Activated CD8-positive, alpha-beta memory T cell treated with anti-CD3 and anti-CD28 coated beads for 4 hours (primary cell): ENCODE measurements at regions not wholly inside any gene's neighbourhood (a gene's known extent, or its start where the extent isn't known, plus 50 kb on each side); places are given as distances from the start of the nearest gene placed in this dataset.

Experiments used
- DNase-seq, 2 donors: peaks; one replicate each; pipeline ENCODE4 v3.0.0-alpha.2; 2020; ENCODE audit warnings: low read depth in 2 of 2

DNA sequence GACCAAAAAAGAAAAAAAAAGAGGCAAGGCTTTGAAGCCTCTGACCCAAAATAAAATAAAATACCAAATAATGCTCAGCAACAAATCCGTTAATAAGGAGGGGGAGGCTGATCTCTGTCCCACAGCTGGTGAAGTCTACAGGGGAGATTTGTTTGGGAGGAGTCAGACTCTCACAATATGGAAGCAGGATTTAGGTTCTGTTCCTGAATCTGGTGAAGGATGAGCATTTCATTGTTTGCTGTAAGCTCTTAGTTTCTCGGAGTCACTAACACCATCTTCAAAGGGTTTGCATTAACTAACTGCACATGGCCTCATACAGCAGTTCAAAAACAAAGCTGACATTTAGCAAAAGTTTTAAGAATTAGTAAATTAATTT lies 339.4 kb upstream of the TNP1 start:
- no peak for DNase-seq

DNA sequence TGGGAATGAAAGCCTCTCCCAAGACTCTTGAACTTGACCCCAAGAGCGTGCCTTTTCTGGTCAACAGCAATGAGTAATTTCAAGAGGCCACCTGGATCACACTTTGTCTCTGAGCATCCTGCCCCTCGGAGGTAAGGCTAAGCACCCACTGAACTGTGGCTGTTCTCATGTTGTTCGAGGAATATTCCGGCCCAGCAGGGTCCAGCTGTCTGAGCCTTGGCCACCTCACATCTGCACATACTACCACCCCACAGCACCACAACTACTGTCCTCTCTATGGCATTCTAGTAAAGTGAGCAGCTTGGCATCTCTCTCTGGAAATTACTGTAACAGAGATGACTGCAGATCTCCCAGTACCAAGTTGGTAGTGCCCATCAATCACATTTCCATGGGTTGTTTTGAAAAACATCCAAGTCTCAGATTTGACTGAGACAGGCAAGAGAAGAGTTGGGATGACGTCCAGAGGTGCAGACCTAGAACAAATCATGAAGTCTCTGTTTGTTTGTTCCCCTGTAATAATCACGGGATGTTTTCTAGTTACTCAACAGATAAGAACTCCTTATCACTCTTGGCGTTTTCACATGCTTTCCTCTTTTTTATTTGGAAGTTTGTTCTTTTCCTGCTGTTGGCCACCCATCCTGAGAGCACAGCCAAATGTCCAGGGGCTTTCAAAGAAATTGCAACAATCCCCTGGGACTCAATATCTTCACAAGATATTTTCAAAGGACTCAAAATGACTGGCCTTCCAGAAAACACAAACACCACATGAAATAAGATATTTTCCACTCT lies 336.0 kb upstream of the TNP1 start:
- DNase-seq, result no peak

DNA sequence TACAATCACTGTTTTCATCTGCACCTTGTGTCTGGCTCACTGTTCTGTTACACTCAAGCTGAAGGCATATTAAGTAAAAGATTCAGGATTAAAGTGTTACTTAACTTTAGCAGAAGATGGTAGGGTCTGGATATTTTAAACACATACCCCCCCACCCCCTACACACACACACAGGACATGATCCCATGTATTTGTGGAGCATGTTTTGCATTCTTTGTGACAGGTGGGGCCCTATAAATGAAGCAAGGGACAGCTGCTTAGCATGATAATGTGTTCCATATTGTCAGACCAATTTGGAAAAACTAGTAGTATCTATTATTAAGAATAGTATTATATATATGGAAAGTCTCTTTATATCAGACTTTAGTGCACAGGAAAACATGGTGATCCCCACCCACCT lies 335.2 kb upstream of the TNP1 start:
- no peak for DNase-seq

DNA sequence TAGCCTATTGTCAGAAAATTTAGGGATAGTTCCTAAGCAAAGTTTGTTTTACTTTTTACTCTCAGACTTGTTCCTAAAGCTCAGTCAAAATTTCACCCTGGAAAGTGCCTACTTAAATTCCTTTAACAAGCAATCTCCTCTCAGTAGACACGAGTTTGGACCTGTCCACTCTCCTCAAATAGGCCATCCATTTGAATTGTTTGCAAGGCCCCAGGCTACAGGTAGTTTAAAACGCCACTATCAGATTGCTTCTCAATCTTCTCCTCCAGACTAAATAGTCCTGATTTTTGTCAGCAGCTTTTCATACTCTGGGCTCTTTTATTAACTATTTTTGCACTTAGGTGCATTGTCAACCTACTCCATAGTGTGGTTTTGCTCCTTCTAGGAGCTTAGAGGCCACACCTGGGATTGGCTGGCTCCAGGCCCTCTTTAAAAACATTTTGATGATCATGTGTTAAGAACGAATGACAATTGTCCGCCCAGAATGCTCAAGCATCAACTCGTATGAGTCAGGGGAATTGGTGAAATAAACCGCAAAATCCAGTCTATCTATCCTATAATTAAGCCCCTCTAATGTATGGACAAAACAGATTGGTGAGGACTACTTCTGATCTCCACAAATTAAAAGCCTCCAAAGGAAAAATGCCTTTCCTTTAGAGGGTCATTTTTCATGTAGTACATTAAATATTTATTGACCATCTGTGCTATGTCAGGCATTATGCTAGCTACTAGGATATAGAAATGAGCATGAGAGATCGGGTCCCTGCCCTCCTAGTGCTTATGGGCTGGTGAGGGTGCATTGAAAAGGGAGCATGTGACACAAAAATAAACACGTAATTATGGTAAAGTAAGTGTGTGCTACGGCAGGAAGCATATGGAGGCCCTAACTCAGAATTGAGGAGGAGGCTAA lies 333.8 kb upstream of the TNP1 start:
- no peak for DNase-seq

DNA sequence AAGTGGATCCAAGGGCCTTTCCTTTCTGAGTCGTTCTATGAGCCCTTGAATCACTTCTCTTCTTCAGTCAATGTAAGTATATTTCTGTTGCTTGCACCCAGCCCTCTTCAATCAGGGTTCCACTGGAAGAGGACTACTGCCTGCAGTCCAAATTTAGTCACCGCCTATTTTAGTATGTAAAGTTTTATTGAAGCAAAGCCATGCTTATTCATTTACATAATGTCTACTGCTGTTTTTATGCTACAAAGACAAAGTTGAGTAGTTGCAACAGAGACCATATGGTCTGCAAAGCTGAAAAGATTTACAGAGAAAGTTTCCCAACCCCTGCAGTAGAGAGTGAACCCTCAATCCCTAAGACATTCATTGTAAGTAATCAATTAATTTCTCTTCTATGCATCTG lies 332.5 kb upstream of the TNP1 start:
- DNase-seq, result no peak

DNA sequence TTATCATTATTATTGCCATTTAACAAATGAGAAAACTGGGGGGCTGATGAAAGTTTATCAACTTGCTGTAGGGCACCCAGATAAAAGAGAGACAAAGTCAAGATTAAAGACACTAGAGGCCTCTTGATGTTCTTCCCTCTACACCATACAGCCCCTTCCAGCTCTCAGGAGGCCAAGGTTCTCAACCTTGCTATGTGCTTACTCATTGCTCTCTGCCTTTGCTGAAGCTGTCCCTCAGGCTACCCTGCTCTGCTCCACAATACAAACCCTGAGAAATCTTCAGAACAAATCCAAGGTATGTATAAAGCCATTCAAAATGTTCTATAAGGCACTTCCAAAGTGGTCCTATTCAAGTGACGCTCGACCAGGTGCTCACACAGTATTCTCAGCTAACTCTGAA lies 329.9 kb upstream of the TNP1 start:
- no peak for DNase-seq

DNA sequence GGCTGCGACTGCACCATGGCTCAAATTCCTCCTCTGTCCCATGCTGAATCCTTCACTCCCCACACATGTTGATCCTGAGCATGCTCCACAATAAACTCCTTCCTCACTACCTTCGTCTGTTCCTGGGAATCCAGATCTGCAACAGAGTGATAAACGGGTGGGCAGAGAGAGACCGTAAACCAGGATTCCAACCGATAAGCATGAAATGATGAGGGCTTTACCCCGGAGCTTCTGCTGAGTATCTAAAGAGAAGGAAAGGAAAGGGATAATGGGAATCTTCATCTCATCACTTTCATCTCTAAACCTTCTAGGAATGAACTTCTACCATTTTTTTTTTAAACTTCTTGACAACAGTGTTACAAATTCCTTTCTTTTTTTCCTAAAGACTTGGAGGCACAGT lies 329.3 kb upstream of the TNP1 start:
- DNase-seq, result no peak

DNA sequence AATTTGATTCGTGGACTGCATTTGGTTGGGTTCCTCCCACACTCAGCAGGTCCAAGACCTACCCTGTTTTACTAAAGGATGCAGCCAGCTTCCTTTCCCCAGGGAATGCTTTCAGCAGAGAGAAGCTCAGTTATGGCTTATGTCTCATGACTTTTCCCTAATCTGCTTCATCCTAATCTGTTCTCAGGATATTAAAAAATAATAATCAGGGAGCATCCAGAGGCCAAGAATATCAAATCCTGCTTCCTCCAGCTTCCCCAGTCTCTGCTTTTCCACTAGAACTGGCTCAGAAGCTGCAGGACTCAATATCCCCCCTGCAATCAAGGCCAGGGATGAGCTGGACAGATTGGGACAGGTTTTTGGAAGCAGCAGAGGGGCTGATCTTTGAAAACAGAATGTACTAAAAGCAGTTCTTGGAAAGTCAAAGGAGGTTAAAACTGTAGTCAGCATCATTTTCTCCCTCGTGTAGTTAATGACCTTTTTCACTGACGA lies 326.9 kb upstream of the TNP1 start:
- no peak for DNase-seq

DNA sequence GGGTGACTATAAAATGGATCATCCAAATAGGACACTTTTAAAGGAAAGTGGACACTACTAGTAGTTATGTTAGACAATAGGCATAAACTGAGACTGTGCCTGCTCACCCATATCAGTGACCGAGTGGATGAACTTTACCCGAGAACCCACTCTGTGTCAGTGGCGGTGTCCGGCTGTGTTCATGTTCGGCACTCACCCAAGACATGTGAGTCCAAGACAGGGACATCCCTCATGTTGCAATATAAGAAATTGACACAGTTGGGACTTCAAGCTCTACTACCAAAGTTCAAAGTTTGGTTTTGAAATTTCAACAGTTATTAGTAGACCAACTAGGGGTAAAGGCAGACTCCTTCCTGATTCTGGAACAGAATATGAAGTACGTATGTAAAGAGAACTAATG lies 326.3 kb upstream of the TNP1 start:
- no peak for DNase-seq

DNA sequence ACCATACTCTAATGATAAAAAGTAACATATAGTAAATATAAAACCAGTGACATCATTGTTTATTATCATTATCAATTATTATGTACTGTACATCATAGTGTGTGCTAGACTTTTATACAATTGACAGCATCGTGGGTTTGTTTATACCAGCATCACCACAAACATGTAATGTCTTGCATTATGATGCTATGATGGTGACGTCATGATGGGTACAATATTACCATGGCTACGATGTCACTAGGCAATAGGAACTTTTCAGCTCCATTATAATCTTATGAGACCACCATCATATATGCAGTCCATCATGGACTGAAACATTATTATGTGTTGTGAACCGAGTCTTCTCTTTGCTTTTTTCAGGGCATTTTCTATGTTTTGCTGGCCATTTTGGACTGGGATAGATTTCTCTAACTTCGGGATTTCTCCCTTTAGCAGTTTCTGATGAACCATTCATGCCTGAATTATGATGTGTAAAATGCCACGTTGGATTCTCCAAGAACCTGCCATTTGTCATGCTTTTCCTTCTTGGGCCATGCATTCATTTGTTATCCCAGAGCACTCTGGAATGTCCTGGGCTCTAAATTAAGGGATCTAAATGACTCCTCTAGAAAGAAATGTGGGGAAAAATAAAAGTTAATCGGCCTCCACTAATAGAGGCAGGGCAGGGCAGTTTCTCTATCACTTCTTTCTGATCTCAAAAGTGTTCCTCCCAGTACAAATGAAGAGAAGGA lies 325.6 kb upstream of the TNP1 start:
- DNase-seq, result no peak

DNA sequence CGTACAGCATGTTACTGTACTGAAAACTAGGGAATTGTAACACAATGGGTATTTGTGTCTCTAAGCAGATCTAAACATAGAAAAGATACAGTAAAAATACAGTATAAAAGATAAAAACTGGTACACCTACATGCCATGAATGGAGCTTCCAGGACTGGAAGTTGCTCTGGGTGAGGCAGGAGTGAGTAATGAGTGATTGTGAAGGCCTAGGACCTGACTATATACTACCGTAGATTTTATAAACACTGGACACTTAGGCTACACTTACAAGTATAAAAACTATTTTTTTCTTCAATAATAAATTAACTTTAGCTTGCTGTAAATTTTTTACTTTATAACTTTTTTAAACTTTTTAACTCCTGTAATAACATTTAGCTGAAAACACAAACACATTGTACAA lies 324.4 kb upstream of the TNP1 start:
- DNase-seq, result no peak

DNA sequence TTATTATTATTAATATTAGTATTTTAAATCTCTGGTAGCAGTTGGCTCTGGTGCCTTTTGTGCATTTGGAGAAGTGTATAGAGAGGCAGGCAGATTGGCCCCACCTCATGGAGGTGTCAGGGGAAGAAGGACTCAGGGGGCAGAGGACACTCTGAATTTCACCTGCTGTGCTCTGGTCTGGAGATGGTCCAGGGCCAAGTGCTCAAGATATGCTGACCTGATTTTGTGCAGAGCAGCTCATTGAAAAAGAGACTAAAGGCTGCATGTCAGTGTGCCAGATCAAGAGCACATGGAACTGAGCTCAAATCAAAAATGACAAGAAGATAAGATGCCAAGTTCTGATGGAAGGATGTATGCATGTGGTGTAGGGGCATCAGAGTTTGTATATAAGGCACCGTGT lies 323.6 kb upstream of the TNP1 start:
- no peak for DNase-seq

DNA sequence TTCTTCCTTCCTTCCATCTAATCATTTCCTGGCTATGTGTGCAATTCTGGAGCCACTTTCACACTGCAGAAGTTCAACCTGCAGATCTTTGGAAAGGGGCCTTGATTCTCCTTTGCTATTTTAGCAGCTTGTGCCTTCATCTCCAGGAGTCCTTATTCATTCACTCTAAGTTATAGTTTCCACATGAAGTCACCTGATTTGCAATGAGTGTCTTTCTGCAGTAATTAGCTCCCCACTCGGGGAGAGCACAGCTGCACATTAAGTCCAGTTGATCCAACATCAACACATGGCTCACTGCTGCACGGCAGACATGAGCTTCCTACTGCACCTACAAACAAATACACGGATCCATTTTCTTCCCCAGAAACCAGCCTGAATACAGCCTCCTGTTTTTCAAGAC lies 323.1 kb upstream of the TNP1 start:
- DNase-seq, result no peak

DNA sequence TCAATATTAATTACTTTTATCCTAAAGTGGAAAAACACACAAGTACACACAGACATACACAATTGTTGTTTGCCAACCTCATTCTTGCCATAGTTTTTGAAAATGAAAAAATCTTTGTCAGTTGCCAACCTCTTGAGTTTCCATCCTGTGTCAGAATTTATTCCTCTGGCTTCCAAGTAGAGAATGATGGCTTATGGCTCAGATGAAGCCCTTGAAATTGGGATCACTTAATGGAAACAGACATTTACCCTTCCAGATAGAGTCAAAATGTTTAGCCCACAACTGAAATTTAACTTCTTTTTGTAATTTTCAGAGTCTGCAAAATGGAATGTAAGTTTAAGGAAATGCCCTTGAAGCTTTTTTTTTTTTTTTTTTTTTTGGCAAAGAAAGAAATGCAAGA lies 321.6 kb upstream of the TNP1 start:
- no peak for DNase-seq

DNA sequence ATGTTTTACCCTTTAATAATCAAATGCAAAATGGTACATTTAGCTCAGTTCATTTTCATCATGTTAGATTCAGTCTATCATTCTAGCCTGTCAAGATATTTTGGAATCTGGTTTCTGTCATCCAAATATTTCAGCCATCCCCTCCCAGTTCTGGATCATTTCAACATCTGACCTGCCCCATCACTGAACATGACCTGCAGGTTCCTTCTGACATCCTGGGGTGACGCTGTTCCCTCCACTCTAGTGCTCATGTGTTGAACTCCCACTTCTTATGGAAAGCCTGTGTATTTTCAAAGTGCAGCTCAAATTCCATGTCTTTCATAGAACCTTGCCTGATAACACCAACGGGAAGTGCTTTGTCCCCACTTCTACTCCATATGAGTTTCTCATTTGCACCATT lies 320.0 kb upstream of the TNP1 start:
- no peak for DNase-seq

DNA sequence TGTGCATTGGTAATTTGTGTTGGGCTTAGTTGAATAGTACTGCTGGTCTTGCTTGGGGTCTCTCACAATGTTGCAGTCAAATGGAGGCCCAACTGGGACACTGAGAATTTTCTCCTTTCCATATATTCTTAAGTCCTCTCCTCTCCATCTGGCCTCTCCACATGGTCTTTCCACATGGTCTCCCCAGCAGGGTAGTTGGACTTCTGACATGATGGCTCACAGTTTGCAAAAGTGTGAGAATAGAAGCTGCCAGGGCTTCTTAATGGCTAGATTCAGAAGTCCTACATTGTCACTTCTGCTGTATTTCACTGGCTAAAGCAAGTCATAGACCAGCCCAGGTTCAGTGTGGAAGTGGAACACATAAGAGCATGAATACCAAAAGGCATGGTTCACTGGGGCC lies 318.5 kb upstream of the TNP1 start:
- no peak for DNase-seq

DNA sequence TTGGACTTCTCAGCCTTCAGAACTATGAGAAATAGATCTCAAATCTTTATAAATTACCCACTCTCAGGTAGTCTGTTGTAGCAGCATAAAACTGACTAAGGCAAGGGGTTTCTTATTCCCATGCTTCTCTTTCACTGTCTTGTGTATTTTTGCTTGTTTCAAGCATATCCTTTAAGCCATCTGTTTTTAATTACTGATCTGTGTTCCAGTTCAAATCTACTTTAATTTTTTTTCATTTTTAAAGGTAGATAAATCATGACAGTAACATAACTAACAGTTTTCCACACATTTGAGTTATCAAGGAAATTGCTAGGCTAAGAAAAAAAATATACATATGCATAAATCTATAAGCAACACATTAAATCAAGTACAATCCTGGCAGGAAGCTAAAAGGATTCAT lies 317.9 kb upstream of the TNP1 start:
- DNase-seq, result no peak

DNA sequence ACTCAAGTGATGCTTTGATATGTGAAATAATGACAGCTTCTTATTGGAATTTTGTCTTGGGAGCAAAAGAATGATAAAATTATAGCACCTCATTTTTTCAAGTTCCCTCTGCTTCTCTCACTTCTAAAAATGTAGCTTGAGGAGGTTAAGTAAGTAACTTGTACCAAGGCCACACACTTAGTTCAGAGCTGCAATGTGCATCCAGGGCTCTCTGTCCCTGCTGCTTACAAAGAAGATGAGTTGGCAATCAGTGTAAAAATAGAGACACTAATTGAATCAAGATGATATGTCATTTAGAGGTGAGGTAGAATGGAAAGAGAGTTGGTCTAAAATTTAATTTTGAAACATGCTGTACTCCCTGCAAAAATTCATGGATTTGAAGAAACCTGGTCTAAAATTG lies 312.0 kb upstream of the TNP1 start:
- DNase-seq, result no peak

DNA sequence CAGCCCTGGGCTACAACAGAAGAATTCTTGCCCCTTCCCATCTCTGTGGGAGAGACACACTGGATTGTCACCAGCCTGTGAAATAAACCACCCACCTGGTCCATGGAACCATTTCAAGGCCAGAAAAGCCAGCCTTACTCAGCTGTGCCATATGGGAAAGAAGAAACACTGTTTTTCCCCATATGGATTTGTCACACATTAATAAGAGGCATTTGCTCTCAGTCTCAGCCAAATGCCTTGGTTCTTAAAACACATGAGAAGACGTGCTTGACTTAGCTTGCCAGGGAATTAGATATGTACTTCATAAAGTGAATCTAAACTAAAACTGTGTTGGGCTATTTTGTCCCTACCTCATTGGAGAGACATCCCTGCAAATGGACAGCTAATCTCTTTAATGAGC lies 308.6 kb upstream of the TNP1 start:
- no peak for DNase-seq

DNA sequence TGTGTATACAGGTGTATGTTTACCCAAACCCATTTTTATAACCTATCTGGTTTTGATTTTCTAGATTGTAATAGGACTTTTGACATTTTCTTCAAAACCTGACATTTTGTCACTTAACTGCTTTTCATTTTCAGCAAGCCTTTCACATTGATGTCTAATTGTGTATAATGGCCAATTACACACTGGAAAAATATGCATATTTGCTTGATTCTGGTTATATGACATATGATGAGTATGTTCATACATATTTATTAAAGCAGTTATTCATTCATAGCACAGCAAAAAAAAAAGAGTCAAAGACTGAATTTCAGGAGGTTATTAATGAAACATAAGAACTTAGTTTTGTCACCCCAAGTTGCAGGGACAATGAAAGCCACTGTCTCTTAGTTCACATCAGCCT lies 307.7 kb upstream of the TNP1 start:
- no peak for DNase-seq

DNA sequence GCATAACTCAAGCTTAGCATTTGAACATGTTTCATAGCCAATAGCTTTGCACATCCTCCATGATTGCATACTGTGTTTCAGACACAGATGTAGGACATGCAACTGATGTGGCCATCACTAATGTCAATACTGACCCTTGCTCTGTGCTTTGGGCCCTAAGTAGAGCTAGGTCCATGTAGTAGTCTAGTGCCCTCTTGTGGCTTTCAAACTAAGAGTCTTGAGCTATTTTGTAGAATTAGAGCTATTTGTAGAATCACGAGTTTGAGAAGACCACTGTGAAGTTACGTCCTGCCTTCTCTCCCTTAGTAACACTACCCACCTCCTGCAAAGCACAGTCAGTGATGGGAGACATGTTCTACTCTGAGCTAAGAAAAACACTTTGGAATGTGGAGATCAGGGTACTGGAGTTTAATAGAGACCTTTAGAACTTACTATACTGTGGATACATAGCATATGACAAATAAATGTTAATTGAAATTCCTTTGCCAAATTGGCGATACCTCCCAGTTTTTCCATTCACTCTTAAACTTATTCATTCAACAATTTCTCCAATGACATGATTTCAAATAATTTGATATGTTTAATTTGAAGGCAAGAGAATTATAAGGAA lies 306.5 kb upstream of the TNP1 start:
- no peak for DNase-seq

DNA sequence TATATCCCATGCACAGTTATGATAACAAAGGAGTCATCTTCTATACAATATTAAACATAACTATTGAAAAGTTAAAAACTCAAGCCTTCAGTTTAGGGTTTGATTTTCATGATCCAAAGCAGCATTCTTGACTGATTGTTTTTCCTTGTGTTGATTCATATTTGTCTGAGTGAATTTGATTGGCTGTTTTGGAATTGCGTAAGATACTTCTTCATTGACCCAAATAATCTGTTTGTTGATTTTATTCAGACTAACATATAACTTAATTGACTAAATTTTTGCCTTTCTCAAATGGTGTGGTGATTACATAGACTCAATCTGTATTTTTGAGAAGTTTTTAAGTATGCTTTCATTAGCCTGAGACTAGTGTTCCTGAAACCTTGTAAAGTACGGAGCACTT lies 305.7 kb upstream of the TNP1 start:
- DNase-seq, result no peak
